H1 (cell line): ENCODE measurements at regions not wholly inside any gene's neighbourhood (a gene's known extent, or its start where the extent isn't known, plus 50 kb on each side); places are given as distances from the start of the nearest gene placed in this dataset.

Source experiments
- TF ChIP-seq, protein P1 (sequence below): IDR thresholded peaks from 2 replicates; pipeline ENCODE4 v1.6.1; 2012; ENCODE audit warnings: inconsistent platforms

DNA sequence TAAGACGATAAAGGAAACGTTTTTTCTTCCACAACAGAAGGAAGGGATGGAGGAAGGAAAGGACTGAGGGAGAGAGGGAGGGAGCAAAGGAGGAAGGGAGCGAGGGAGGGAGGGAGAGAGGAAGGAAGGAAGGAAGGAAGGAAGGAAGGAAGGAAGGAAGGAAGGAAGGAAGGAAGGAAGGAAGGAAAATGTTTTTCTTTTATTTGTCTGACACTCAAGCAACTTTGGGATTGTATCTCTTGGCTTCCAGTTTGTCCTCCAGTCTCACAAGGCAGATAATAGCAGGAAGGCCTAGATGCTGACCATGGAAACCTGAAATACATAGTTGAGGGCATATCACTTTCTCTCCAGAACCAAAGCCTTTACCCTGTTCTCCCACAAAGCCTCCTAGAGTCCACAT is 226.7 kb downstream of the ZNF674 start (continued):
- TF ChIP-seq, protein P1, sequence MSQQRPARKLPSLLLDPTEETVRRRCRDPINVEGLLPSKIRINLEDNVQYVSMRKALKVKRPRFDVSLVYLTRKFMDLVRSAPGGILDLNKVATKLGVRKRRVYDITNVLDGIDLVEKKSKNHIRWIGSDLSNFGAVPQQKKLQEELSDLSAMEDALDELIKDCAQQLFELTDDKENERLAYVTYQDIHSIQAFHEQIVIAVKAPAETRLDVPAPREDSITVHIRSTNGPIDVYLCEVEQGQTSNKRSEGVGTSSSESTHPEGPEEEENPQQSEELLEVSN, result no peak
- TF ChIP-seq, all 59 proteins: peak for 0
